A673 (cell line): ENCODE measurements at regions not wholly inside any gene's neighbourhood (a gene's known extent, or its start where the extent isn't known, plus 50 kb on each side); places are given as distances from the start of the nearest gene placed in this dataset.

Source experiments
- EZH2 ChIP-seq: fragments of 200-600 bp; sonication (generic); IDR thresholded peaks from 2 replicates; pipeline ENCODE4 v1.6.1; 2017; ENCODE audit warnings: borderline replicate concordance, low read depth, mild to moderate bottlenecking, mixed read lengths, antibody characterized with exemption, low read length; ENCODE audit not compliant: poor library complexity, severe bottlenecking
- TF ChIP-seq, protein P1 (sequence below): fragments of 300-800, 200-600 bp; sonication (generic); conservative IDR thresholded peaks from 2 replicates; pipeline ENCODE4 v1.5.1; 2017; ENCODE audit warnings: low read depth, mild to moderate bottlenecking, antibody characterized with exemption, low read length, moderate library complexity, mixed read lengths

DNA sequence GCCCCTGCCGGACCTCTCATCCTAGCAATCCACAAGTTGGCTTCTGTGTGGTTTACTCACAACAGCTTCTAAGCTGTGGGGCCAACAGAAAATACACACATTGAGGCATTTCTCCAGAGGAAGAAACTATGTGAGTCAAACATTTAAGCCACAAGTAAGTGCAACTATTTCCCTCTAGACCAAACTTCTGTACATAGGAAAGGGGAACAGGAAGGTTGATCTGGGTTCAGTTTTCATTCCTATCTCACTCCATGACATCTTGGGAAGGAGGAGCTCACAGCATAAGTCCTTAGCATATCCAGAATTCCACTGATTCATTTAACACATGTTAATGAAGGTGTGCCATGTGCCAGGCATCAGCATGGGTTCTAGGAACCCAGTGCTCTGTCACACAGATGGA, 72.8 kb upstream of the PICALM start:
- no peak for TF ChIP-seq EZH2
- TF ChIP-seq, protein P1, sequence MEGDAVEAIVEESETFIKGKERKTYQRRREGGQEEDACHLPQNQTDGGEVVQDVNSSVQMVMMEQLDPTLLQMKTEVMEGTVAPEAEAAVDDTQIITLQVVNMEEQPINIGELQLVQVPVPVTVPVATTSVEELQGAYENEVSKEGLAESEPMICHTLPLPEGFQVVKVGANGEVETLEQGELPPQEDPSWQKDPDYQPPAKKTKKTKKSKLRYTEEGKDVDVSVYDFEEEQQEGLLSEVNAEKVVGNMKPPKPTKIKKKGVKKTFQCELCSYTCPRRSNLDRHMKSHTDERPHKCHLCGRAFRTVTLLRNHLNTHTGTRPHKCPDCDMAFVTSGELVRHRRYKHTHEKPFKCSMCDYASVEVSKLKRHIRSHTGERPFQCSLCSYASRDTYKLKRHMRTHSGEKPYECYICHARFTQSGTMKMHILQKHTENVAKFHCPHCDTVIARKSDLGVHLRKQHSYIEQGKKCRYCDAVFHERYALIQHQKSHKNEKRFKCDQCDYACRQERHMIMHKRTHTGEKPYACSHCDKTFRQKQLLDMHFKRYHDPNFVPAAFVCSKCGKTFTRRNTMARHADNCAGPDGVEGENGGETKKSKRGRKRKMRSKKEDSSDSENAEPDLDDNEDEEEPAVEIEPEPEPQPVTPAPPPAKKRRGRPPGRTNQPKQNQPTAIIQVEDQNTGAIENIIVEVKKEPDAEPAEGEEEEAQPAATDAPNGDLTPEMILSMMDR, result no peak
